Gastrocnemius medialis (tissue), 4 donors: ENCODE measurements at regions not wholly inside any gene's neighbourhood (a gene's known extent, or its start where the extent isn't known, plus 50 kb on each side); places are given as distances from the start of the nearest gene placed in this dataset.

Experiments used
- CTCF ChIP-seq, 5 experiments: fragments of 450-650 bp in 3 of 5; fragments of 200-600 bp in 2 of 5; sonication (generic) in 2 of 5; IDR thresholded peaks in 4 of 5; conservative IDR thresholded peaks in 1 of 5; 1 replicate in 4 of 5; 2 replicates in 1 of 5; pipeline ENCODE4 v1.5.1; 2016 to 2019; ENCODE audit warnings: antibody characterized with exemption in 5 of 5, mild to moderate bottlenecking in 3 of 5, moderate library complexity in 3 of 5
- POLR2A ChIP-seq, 2 donors: fragments of 450-650 bp; IDR thresholded peaks; one replicate each; pipeline ENCODE4 v1.6.1; 2017; ENCODE audit warnings: antibody characterized with exemption in 2 of 2, mild to moderate bottlenecking in 2 of 2, moderate library complexity in 2 of 2

GRCh38 chr1:183711165-183711682, 58.1 kb upstream of the APOBEC4 start:
- TF ChIP-seq CTCF (IDR thresholded peaks at IDR 0.05 in 4 of 5, conservative IDR thresholded peaks at IDR 0.05 in 1 of 5) (no peak), POLR2A (IDR thresholded peaks at IDR 0.05) (no peak)
